Liver (tissue), 8 donors: ENCODE measurements at regions not wholly inside any gene's neighbourhood (a gene's known extent, or its start where the extent isn't known, plus 50 kb on each side); places are given as distances from the start of the nearest gene placed in this dataset.

Experiments
- DNase-seq: peaks from one replicate; pipeline ENCODE4 v3.0.0-alpha.2; 2017; ENCODE audit warnings: low spot score
- H3K27ac ChIP-seq, 2 donors: one replicate each; pipeline ENCODE4 v1.7.0; 2013; ENCODE audit warnings: inconsistent platforms in 2 of 2, low read length in 2 of 2, control low read depth in 1 of 2, low read depth in 1 of 2, mild to moderate bottlenecking in 1 of 2
- H3K27me3 ChIP-seq, 4 donors: one replicate each; pipeline versions ENCODE4 v1.6.1 to v1.7.0; 2013; ENCODE audit warnings: low read length in 3 of 4, inconsistent platforms in 1 of 4, mild to moderate bottlenecking in 1 of 4, moderate library complexity in 1 of 4; ENCODE audit not compliant: control insufficient read depth in 4 of 4, insufficient read depth in 4 of 4
- H3K36me3 ChIP-seq, 4 donors: one replicate each; pipeline versions ENCODE4 v1.6.1 to v1.7.0; 2013; ENCODE audit warnings: low read length in 3 of 4, mild to moderate bottlenecking in 3 of 4, low read depth in 1 of 4, moderate library complexity in 1 of 4; ENCODE audit not compliant: control insufficient read depth in 4 of 4, insufficient read depth in 3 of 4
- H3K4me1 ChIP-seq, 4 donors: one replicate each; pipeline versions ENCODE4 v1.6.1 to v1.7.0; 2013; ENCODE audit warnings: low read length in 3 of 4, mild to moderate bottlenecking in 3 of 4, moderate library complexity in 1 of 4; ENCODE audit not compliant: control insufficient read depth in 4 of 4, insufficient read depth in 4 of 4
- H3K4me3 ChIP-seq, 3 donors: one replicate each; pipeline versions ENCODE4 v1.6.1 to v1.7.0; 2013; ENCODE audit warnings: low read length in 3 of 3, control low read depth in 1 of 3, low read depth in 1 of 3, mild to moderate bottlenecking in 1 of 3
- H3K9ac ChIP-seq, 2 donors: one replicate each; pipeline ENCODE4 v1.7.0; 2013; ENCODE audit warnings: low read length in 2 of 2, mild to moderate bottlenecking in 2 of 2, moderate library complexity in 2 of 2, control low read depth in 1 of 2, low read depth in 1 of 2
- H3K9me3 ChIP-seq, 4 donors: one replicate each; pipeline versions ENCODE4 v1.6.1 to v1.7.0; 2013; ENCODE audit warnings: low read length in 3 of 4; ENCODE audit not compliant: control insufficient read depth in 4 of 4
- EGR1 ChIP-seq, 2 donors: IDR thresholded peaks; 2 replicates each; pipeline ENCODE4 v1.6.1; 2016 to 2018; ENCODE audit warnings: antibody characterized with exemption in 2 of 2, low read depth in 2 of 2
- FOXA1 ChIP-seq: IDR thresholded peaks from 2 replicates; pipeline ENCODE4 v1.6.1; 2016; ENCODE audit warnings: antibody characterized with exemption
- FOXA2 ChIP-seq: IDR thresholded peaks from 2 replicates; pipeline ENCODE4 v1.6.1; 2016; ENCODE audit warnings: antibody characterized with exemption
- GABPA ChIP-seq, 2 donors: IDR thresholded peaks in 1 of 2; conservative IDR thresholded peaks in 1 of 2; 2 replicates each; pipeline ENCODE4 v1.6.1; 2016; ENCODE audit warnings: antibody characterized with exemption in 2 of 2, mild to moderate bottlenecking in 1 of 2, moderate library complexity in 1 of 2
- HNF4A ChIP-seq, 2 donors: conservative IDR thresholded peaks; 2 replicates each; pipeline ENCODE4 v1.6.1; 2016; ENCODE audit warnings: antibody characterized with exemption in 2 of 2, mild to moderate bottlenecking in 2 of 2
- HNF4G ChIP-seq: IDR thresholded peaks from 2 replicates; pipeline ENCODE4 v1.6.1; 2016; ENCODE audit warnings: antibody characterized with exemption
- JUND ChIP-seq, 2 donors: IDR thresholded peaks; 2 replicates each; pipeline ENCODE4 v1.6.1; 2016; ENCODE audit warnings: antibody characterized with exemption in 2 of 2
- NR2F2 ChIP-seq: IDR thresholded peaks from 2 replicates; pipeline ENCODE4 v1.6.1; 2016; ENCODE audit warnings: antibody characterized with exemption
- RAD21 ChIP-seq, 2 donors: IDR thresholded peaks; 2 replicates each; pipeline ENCODE4 v1.6.1; 2016; ENCODE audit warnings: antibody characterized with exemption in 2 of 2, mild to moderate bottlenecking in 2 of 2
- REST ChIP-seq: IDR thresholded peaks from 2 replicates; pipeline ENCODE4 v1.6.1; 2016; ENCODE audit warnings: antibody characterized with exemption, mild to moderate bottlenecking
- RXRA ChIP-seq, 2 donors: IDR thresholded peaks; 2 replicates each; pipeline ENCODE4 v1.6.1; 2017 to 2018; ENCODE audit warnings: antibody characterized with exemption in 2 of 2, mild to moderate bottlenecking in 1 of 2
- SP1 ChIP-seq: IDR thresholded peaks from 2 replicates; pipeline ENCODE4 v1.6.1; 2018; ENCODE audit warnings: antibody characterized with exemption, mild to moderate bottlenecking
- TAF1 ChIP-seq: conservative IDR thresholded peaks from 2 replicates; pipeline ENCODE4 v1.6.1; 2016; ENCODE audit warnings: antibody characterized with exemption, mild to moderate bottlenecking
- YY1 ChIP-seq: IDR thresholded peaks from 2 replicates; pipeline ENCODE4 v1.6.1; 2016; ENCODE audit warnings: antibody characterized with exemption, mild to moderate bottlenecking
- ZBTB33 ChIP-seq: IDR thresholded peaks from 2 replicates; pipeline ENCODE4 v1.6.1; 2016; ENCODE audit warnings: antibody characterized with exemption
- WGBS: extraction: QIAGEN DNeasy Blood & Tissue Kit; methylation state at CpG from one replicate; pipeline ENCODE4 v1.1.7; 2013; 5-methylcytosine and 5-hydroxymethylcytosine counted together
- TF ChIP-seq, protein P1 (sequence below): fragments of 150-350 bp; IDR thresholded peaks from 2 replicates; pipeline ENCODE4 v1.5.1; 2017; ENCODE audit warnings: improper control_type of control experiment, low read depth, low read length; ENCODE audit not compliant: missing input control
- TF ChIP-seq, protein P2 (sequence below): IDR thresholded peaks from 2 replicates; pipeline ENCODE4 v1.6.1; 2016; ENCODE audit warnings: antibody characterized with exemption
- TF ChIP-seq, protein P3 (sequence below): IDR thresholded peaks from 2 replicates; pipeline ENCODE4 v1.6.1; 2016; ENCODE audit warnings: antibody characterized with exemption
- donor health status: healthy.
- donor health status: healthy.
- donor health status: healthy.
- donor health status: healthy.
- donor health status: healthy.

DNA sequence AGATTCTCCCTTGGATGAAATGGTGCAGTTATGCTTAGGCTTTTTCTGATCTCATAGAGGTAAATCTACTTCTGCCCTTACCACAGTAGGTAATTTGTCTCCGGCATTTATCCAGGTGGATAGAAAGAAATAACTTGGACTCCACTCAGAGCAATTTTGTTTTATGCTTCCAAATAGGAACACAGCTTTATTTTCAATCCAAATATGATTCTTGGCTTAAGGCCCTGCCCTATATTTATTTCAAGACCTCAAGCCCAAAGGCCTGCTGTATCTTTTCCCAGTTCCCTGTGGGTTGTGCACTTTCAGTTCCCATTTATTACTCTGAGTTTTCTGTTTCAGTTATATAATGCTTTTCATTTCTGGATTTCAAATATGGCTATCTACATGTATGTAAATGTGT lies 274.2 kb upstream of the SMC2 start:
- WGBS: 80% methylated on average over 1 of the region's 1 CpG
- TF ChIP-seq, protein P1, sequence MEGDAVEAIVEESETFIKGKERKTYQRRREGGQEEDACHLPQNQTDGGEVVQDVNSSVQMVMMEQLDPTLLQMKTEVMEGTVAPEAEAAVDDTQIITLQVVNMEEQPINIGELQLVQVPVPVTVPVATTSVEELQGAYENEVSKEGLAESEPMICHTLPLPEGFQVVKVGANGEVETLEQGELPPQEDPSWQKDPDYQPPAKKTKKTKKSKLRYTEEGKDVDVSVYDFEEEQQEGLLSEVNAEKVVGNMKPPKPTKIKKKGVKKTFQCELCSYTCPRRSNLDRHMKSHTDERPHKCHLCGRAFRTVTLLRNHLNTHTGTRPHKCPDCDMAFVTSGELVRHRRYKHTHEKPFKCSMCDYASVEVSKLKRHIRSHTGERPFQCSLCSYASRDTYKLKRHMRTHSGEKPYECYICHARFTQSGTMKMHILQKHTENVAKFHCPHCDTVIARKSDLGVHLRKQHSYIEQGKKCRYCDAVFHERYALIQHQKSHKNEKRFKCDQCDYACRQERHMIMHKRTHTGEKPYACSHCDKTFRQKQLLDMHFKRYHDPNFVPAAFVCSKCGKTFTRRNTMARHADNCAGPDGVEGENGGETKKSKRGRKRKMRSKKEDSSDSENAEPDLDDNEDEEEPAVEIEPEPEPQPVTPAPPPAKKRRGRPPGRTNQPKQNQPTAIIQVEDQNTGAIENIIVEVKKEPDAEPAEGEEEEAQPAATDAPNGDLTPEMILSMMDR: no peak
- TF ChIP-seq SP1: no peak
- no peak for TF ChIP-seq RAD21 (IDR thresholded peaks at IDR 0.05)
- Histone ChIP-seq H3K9me3 (no peaks in the 10 kb centered on the region), H3K4me3 (no peak overlapping the region), H3K36me3 (no peaks in the 10 kb centered on the region), H3K4me1 (no peaks in the 10 kb centered on the region), H3K27ac (no peak overlapping the region), H3K9ac (no peak overlapping the region), H3K27me3 (no peaks in the 10 kb centered on the region)
- no peak for DNase-seq

DNA sequence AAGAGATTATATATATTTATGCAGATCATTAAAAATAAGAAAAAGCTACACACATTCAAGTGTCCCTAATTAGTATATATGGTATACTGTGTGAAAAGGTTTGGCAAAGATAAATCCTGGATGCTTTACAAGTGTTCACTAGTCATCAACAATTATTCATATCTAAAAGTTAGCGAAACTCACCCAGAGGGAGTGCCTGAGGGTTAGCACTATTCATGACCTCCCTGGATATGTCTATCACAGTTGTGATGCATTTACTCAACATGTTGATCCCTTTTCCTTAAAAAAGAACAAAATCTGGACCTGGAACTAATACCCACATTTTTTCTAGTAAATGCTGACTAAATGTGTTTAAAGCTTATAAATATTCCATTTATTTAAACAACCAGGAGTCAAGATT lies 273.0 kb upstream of the SMC2 start:
- DNase-seq: no peak
- Histone ChIP-seq H3K9me3 (no peaks in the 10 kb centered on the region), H3K27ac (no peak overlapping the region), H3K4me1 (no peaks in the 10 kb centered on the region), H3K9ac (no peak overlapping the region), H3K27me3 (no peaks in the 10 kb centered on the region), H3K4me3 (no peak overlapping the region), H3K36me3 (no peaks in the 10 kb centered on the region)
- no peak for TF ChIP-seq HNF4A (conservative IDR thresholded peaks at IDR 0.05)
- TF ChIP-seq FOXA1: no peak
- TF ChIP-seq HNF4G: no peak
- no peak for TF ChIP-seq GABPA (IDR thresholded peaks at IDR 0.05 in 1 of 2, conservative IDR thresholded peaks at IDR 0.05 in 1 of 2)
- TF ChIP-seq NR2F2: no peak
- TF ChIP-seq RAD21 (IDR thresholded peaks at IDR 0.05): no peak
- no peak for TF ChIP-seq FOXA2
- no peak for TF ChIP-seq SP1
- TF ChIP-seq, protein P2, sequence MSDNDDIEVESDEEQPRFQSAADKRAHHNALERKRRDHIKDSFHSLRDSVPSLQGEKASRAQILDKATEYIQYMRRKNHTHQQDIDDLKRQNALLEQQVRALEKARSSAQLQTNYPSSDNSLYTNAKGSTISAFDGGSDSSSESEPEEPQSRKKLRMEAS: no peak
- TF ChIP-seq, protein P3, sequence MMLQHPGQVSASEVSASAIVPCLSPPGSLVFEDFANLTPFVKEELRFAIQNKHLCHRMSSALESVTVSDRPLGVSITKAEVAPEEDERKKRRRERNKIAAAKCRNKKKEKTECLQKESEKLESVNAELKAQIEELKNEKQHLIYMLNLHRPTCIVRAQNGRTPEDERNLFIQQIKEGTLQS: no peak
- TF ChIP-seq EGR1 (IDR thresholded peaks at IDR 0.05; ENCODE audit: low read depth in 2 of 2): no peak
- TF ChIP-seq JUND (IDR thresholded peaks at IDR 0.05): no peak
- TF ChIP-seq YY1: no peak
- TF ChIP-seq RXRA (IDR thresholded peaks at IDR 0.05): no peak
- no peak for TF ChIP-seq TAF1
- TF ChIP-seq ZBTB33: no peak
- TF ChIP-seq, protein P1: no peak
- TF ChIP-seq REST: no peak
- 81% methylated on average over 1 of the region's 1 CpG for WGBS
